ENCODE measurements at regions not wholly inside any gene's neighbourhood (a gene's known extent, or its start where the extent isn't known, plus 50 kb on each side); places are given as distances from the start of the nearest gene placed in this dataset.
"Not testable (repeated sequence)": the region's sequence is repeated elsewhere in the genome, so short reads cannot be mapped to it uniquely, and the experiment has no call there.

DNA sequence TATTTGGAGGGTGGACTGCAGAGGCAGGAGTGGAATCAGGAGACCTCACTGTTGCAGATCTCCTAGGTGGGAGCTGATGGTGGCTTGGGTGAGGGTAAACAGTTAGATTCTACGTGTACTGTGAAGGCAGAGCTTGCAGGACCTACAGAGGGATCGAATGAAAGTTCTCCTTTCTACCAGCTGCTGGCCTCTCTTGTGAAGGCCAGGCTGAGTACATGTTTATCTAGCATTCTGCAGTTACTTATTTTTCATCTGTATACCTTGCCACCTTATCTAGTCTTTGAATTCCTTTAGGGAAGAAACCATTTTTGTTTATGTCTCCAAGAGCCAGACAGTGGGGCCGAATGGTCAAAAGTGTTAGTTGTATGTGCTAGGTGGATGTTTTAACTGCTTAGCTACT, 57.6 kb downstream of the PTTG1 start:
- no peak for DNase-seq

DNA sequence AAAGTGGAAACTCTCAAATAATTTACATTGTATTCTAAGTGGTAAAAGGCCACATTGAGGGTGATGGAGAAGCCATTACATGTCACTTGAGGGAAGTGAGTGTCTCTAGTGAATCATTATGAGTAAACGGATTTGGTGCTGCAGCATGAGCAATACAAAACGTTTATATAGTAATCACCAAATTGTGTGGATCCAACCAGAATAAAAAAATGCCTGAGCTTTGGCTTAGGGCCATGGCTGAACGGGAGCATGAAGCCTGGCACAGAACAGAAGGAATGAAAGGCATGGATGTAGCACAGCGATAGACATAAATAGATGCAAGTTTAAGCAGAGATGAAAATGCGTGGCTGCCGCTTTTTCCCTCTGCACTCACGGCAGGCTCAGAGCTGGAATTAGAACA, 58.3 kb downstream of the PTTG1 start:
- peak; percentile 79 for DNase-seq

DNA sequence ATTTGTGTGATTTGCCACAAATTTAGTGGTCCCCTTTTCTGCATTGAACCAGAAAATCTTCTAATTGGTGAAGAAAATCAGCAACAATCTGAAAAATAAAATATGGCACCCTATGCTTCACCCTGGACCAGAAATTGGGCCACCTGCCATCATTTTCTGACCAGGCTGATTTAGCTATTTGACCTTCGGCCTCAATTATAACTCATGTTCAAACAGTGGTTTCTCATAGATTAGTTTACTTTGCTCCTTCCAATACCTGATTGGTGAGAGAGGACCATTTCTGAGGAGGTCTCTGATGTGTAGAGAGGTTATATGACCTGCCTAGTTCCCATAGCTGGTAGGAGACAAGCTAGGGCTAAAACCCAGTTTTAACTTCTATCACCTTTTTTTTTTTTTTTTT, 59.0 kb downstream of the PTTG1 start:
- DNase-seq, result no peak

DNA sequence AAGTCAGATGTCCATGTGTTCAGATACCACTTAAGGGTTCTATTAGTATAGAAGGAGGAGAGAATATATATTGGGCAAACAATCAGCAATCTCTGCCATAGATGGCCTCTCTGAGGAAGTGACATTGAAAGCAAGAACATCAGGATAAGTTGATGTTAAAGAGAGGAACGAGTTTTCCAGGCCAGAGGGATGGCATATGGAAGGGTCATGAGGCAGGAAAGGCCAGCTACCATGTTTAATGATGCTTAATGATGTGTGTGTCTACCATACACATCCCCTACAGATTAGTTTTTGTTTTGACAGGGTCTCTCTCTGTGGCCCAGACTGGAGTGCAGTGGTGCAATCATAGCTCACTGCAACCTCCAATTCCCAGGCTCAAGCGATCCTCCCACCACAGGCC, 63.0 kb downstream of the PTTG1 start:
- DNase-seq, result no peak

DNA sequence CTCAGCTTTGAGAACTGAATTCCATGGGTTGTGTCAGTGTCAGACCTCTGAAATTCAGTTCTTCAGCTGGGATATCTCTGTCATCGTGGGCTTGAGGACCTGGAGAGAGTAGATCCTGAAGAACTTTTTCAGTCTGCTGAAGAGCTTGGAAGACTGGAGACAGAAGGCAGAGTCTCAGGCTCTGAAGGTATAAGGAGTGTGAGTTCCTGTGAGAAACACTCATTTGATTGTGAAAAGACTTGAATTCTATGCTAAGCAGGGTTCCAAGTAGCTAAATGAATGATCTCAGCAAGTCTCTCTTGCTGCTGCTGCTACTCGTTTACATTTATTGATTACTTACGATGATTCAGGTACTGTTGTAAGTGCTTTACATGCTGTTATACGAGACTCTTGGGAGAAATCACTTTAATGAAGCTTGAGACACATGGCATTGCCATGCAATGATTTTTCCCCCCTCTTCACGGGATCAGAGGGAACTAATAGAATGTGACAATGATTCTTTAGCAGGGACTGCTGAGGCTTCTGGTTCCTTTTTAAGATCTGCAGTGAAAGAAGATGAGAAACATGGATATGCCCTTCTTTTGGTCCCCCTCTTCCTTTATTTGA, 63.8 kb downstream of the PTTG1 start:
- no peak for DNase-seq

DNA sequence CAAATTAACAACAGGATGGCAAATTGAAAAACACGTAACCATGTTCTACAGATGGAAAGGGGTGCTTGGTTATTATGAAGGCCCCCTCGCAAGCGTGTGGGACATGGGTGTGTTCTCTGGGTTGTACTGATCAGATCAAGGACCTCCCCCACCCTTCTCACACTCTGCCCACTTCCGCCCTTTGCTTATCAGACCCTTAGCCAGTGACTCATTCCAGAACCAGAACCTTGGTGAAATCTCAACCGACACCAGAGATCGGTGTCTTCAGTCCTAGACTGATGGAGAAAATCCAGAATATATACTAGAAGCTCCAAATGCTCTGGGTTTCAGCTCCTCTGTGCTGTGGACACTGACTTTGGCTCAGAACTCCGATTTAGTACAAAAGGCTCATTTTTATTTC, 64.9 kb downstream of the PTTG1 start:
- no peak for DNase-seq

DNA sequence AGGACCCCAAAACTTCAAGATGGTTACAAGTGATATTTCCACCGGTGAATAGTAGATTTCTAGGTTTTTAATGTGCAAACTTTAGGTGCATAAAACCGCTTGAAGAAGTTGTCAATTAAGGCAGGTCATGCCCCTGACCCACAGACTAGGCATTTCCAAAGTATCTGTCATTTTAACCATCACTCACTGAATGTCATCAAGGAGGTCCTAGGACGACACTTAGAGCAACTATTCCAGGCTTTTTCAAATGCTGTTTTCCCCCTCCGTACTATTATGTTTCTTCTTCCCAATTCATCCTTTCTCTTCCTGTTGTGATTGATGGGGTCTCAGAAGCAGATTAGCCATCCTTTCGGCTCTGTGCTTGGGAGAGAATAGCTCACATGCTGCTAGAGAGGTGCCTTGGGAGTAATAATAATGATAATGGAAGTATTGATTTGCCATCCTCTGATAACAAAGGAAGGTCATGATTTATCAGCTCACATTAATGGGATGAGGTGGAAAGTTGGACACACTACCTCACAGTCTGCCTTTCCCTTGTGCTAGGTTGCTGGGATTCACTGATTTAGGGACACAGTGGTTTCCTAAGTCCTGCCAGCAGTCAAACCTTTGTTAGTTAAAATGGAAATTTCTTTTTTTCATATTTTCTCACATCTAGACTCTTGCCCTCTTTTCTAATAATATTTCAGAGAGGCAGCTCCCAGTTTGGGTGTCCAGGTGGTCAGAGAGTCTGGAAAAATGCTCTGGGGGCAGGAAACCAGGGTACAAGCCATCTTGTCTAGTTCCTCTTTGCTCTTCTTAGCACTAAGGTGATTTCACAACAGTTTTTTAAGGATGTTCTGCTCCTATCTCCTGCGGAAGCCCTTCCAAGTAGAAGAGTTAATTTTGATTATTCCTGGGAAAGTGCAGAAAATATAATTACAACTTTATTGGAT, 67.0 kb downstream of the PTTG1 start:
- no peak for DNase-seq

DNA sequence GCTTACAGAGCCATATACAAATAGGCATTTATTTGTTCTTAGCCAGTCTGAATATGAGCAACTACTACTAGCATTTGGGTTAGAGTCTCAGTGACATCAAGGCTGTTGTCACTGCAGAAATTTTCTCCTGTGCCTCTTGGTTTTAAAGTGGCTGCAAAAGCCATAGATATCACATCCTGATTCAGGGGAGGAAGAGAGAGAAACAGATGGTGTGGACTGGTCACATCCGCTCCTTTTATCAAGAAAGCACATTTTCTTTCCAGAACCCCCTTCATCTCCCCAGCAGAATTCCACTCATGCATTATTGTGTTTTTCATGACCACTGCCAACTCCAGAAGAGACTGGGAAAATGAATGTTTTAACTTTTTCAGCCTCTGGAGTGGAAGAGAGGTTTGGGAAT, 69.8 kb downstream of the PTTG1 start:
- no peak for DNase-seq

DNA sequence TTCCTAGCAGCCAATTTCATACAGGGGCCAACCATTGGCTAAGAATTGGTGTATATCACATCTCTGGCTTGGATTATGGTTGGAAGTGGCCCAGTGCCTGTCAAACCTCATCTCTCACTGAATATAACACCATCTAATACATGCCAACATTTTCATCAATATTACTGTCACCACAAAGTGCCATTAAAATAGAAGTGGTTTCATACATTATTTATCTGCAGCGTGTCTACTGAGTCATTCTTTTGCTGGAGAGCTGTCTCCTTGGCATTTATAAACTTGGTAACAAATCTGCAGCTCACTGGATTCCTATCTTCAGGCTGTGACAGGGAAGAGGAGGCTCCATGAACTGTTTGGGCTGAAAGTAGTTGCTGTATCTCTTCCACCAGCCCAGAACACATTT, 70.9 kb downstream of the PTTG1 start:
- peak; percentile 61 for DNase-seq

DNA sequence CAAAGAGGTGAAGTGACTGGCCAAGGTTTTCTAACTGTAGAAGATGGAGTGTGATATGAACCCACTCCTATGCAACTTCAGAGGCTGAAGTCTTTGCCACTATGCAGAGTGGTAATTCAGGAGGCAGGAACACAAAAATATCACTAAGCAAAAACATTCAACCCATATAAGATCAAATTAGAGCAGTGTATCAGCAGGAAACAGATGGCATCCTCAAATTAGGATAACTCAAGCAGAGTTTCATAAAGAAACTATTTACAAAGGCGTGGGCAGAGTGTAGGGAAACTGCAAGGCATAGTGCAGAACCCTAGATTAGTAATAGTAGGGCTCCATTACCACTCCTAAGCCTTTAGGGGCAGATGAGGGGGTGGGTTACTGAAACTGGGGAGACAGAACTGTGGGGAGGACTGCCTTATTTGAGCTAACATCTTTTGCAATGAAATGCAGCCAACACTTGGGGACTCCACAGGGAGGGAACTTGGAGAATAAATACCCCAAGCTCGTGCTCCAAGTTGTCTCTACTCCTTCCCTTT, 72.2 kb downstream of the PTTG1 start:
- DNase-seq, result no peak

DNA sequence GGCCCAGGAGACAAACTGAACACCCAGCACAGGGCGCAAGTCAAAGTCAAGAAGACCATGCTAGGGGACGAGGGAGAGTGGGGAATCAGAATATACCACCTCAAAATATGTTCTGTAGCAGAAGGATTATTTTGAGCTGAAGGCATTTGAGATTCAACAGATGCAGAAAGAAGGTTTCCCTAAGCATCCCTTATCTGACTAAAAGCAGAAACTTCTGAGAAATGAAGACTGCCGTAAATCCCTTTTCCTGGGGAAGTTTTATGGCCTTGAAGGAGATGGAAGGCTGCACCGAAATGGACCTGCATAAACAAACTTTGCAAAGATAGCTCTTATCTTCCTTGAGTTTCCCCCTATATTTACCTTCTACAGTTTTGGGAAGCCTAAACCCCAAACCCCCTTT, 72.8 kb downstream of the PTTG1 start:
- no peak for DNase-seq

DNA sequence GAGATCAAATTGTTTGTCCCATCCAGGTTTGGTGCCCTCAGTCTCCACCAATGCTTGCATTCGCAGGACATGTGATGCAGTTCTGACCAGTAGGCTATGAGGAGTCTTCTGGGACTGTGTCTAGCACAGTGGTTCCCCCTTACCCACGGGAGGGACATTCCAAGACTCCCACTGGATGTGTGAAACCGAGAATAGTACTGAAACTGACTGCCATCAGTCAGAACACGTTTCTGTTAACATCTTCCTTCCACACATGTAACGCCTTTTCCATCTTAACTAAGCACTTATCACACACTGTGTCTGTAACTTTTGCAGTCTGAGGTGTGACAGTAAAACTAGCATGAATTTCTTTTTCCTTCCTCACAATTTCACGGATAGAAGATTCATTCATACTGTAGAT, 74.7 kb downstream of the PTTG1 start:
- DNase-seq, result no peak

DNA sequence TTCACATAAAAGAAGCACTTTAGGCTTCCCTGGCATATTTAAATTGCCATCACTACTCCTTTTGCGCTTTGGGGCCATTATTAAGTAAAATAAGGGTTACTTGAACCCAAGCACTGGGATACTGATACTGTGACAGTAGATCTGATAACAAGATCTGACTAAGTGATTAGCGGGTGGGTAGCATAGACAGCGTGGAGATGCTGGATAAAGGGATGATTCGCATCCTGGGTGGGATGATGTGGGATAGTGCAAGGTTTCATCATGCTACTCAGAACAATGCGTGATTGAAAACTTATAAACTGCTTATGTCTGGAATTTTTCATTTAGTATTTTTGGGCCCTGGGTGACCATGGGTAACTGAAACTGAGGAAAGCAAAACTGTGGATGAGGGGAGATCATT, 75.1 kb downstream of the PTTG1 start:
- peak; percentile 50 for DNase-seq

DNA sequence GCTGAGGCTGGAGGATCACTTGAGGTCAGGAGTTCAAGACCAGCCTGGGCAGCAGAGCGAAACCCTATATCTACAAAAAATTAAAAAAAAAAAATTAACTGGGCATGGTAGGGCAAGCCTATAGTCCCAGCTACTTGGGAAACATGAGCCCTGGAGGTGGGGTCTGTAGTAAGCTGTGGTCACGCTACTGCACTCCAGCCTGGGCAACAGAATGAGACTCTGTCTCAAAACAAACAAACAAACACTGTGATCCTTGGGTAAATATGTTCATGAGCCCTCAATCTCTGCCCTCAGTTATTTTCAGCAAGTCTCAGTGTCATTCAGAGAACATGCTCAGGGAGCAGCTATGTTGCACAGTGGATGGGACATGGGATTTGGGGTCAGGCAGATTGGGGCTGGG, 76.2 kb downstream of the PTTG1 start:
- DNase-seq, result no peak

DNA sequence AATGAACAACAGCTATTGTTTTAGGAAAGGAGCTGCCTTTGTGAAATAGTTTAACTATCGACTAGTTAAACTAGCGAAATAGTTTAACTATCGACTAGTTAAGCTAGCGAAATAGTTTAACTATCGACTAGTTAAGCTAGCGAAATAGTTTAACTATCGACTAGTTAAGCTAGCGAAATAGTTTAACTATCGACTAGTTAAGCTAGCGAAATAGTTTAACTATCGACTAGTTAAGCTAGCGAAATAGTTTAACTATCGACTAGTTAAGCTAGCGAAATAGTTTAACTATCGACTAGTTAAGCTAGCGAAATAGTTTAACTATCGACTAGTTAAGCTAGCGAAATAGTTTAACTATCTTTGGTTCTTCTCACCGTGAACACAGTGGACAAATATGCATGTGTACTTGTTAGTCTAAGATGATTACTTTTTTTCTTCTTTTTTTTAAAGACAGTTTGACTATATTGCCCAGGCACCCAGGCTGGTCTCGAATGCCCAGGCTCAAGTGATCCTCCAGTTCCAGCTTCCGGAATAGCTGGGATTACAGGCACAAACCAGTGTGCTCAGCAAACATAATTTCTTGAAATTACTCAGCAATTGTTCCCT, 76.9 kb downstream of the PTTG1 start:
- DNase-seq, result not testable (repeated sequence)

DNA sequence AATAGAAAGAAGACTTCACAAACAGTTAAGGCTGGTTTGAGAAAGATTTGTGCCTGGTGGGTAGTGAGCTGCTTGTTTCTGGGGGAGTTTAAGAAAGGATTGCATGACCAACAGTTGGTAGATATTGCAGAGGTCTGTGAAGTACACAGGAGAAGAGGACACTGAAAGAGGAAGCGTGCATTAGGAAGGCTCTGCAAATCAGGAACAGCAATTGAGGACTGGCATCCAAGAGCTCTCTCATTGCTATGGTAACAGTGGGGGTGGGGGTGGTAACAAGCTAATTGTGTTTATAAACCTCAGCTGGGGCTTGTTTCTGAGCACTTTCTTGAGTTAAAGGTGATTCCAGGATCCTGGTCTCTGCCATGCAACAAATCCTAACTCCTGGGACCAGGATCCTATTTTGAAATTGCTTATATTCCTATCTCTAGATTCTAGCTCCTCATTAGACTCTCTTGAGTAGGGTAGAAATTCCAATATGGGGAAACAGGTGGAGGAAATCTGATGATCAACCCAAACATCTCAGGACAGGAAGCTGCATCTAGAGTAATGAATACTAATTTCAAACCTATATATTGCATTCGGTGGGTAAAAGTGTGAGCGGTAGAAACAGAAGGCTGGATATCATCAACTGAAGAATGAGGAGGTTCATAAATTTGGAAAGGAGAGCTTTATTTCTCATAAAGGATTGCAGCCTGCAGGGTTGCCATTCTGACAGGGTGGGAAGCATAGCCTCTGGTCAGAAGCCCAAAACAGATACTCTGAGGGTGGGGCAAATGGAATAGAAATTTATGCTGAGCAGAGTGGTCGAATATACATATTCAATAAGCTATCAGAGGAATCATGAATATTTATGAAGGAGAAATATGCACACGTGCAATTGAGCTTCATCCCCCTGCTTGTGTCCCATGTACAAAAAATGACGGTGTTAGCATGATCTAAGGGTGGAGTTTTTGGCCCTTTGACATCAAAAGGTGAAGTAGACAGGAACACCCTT, 79.4 kb downstream of the PTTG1 start:
- DNase-seq, result no peak

DNA sequence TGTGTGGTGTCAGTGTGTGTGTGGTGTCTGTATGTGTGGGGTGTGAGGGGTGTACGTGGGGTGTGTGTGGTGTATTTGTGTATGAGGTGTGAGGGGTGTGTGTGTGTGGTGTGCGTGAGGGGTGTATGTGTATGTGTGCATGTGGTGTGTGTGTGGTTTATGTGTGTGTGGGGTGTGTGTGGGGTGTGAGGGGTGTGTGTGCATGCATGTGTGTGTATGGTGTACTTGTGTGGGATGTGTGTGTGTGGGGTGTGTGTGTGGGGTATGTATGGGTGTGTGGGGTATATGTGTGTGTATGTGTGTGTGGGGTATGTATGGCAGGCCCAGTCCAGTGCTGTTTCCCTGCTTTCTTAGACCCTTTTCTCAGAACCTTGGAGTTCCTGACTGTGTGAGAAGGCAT, 83.3 kb downstream of the PTTG1 start:
- DNase-seq, result no peak

DNA sequence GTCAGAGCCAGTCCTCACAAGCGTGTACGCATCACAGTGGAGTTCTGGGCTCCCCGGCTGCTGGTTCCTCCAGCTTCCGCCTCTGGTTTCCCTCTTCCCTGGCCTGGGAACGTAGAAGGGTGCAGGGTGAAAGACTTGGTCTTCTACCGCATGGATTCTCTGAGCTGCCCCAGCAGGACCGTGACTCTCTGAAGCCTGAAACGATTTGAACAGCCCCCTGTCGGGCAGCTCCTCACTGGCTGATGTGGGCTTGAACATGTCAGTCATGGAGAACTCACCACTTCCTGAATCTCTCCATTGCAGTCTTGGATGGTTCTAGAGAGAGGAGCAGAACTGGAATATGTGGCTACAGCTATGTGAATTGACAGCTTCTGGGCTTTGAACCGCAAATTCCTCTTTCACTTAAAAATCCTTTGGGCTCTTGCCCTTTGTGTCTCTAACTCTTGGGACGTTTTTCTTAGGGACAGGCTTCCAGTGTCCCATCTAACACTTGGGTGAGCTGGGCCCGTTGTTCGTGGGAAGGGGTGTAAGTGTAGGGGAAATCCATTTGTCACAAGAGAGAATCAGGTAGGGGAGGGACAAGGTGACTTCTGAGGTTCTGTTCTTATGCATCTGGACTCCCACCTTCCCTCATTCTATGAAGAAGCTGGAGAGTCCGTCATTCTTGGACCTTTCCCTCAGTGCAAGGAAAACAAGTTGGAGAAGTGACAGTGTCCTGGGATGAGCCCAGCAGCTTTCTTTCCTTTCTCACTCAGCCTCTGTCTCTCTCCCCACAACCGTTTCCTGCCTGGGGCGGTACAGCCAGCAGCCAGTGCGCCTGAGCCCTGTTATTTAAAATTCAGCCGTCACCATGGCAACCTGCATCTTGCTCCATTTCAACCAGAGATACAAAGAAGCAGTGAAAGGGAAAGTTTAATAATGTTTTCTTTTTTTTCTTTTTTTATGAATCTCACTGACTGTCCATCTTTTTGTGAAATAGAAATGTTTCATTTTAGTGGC, 84.7 kb downstream of the PTTG1 start:
- DNase-seq, result peak; percentile 49

DNA sequence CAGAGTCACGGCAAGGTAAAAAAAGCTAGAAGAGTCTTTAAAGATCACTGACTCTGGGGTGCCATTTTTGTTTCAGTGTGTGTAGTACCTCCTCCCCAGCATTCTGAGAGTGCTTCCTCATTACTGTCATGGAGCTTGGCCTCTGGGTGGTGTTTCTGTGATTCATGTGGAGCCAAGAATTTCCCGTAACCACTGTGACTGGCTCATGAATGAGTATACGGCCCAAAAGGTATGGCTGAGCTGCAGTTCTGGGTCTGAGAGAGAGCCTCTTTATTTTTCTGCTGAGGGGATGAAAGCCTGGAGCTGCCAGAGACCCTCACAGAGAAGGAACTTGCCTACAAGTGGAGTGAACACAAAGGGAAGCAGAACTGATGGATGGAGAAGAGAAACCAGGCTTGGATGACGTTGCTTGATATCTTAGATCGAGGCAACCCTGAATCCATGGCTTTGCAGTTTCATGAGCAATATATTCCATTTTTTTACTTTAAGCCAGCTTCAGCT, 85.6 kb downstream of the PTTG1 start:
- peak; percentile 76 for DNase-seq

DNA sequence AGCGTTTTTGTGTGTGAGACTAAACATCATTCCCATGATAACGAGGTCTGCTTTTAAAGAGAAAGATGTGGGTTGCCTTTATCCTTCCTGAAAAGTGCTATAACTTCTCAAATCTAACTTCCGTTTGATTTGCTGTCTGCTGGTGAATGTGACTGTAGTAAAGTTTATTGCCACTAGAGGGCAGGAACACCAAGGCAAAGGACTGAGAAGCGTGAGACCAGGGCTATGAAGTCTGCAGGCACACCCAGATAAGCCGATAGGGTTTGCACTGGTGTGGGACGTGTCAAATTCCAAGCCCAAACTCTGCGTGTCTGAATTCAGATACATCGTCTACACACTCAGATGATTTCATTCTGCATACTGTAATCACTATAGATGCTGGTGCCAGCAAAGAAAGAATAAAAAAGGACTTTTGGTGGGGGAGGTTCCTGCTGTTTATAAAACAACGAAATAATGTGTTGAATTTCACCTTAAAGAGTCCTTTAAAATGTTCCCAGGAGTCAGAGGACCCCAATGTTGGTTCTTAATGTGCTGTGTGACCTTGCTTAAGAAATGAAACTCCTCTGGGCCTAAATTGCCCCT, 87.2 kb downstream of the PTTG1 start:
- DNase-seq, result peak; percentile 84
